HG03064 (cell line): ENCODE measurements at regions not wholly inside any gene's neighbourhood (a gene's known extent, or its start where the extent isn't known, plus 50 kb on each side); places are given as distances from the start of the nearest gene placed in this dataset.

Experiments used
- ATAC-seq: cut with Tn5 transposase; IDR thresholded peaks from one replicate; pipeline ENCODE4 v1.9.1; 2021; ENCODE audit warnings: low read depth; ENCODE audit not compliant: unreplicated experiment

DNA sequence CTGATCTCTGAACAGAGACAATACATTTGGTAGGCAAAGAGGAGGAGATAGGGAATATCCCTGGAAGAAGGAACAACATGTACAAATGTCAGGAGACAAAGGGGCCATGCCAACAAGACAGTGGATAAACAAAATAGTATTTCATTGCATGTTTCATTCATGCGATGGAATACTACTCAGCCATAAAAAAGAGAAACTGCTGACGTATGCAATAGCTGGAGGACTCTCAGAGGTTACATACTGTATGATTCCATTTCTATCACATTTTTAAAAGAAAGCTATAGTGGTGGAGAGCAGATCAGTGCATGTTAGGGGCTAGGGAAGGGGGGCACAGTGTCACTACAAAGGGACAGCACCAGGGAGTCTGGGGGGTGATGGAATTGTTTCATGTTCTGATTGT, 572.9 kb upstream of the CADM1 start:
- ATAC-seq = no peak

DNA sequence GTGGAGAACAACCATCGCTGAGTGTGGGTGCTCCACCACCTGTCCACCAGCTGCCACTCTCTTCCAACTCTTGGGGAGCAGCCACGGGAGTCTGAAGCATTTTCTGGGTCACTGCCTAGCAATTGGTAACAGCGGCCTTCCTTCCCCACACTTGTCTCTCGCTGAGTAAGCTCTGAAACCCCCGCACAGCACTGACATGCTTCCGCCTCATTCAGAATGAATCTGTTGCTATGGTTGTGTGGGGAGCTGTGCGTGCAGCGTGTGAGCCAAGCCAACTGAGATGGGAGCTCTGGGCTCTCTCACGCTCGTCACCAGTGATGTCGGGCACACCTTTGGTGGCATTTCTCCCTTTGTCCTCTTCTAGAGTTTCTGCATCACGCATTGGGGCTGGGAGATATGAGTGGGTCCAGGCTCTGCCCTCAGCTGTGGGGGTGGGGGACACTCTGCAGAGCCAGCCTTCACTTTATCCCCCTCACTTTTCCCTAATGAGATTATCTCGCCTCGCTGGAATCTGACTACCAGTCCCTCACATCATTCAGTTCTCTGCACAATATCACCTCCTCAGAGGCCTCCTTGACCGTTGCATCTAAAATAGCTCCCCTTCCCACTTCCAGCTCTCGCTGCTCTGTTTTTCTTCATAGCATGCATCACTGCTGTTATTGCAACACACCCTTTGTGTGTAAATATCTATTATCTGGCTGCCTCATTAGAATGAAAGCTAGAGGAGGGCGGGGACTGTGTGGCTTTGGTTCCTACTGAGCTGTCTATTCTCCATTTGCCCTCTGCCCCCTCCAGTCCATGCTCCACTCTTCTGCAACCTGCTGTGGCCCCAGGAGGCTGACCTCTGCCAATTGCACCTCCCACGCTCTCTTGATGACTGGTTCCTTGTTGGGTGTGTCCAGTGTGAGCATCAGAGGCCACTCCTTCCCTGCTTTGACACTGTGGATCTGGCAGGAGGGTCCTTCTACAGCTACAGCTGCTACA, 569.9 kb upstream of the CADM1 start:
- no peak for ATAC-seq

DNA sequence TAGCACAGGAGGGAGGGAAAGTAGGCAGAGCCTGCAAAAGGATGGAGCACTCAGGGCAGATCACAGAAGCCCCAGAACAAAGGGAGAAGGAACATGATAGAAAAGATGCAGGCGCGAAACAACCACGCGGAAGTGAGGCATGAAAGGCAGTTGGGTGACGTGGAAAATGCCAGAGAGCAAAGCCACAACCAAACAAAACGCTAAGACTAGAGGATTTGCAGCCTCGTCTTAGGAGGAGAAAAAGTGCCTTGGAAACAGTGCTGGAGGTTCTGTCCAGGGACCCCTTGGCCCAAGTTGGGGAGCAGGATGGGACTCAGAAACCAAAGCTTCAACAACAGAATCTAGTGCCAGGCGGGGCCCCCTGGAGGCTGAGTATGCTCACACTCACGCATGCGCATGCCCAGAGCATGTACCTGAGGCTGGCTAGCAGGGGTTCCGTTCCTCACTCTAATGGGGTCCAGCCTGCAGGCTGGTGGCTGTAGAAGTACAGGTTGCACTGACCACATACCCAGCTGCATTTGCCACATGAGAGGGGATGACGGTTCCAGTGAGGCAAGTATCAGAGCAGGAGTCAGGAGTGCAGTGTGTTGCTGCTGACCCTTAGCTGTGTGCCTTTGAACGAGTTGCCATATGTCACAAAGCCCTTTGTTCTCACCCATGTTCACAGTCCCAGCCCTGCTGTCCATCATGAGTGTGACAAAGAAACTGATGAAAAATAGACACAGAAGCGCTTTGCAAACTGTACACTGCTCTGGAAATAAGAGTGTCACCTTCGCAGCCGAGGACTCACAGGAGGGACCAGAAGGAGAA, 568.6 kb upstream of the CADM1 start:
- ATAC-seq = no peak

DNA sequence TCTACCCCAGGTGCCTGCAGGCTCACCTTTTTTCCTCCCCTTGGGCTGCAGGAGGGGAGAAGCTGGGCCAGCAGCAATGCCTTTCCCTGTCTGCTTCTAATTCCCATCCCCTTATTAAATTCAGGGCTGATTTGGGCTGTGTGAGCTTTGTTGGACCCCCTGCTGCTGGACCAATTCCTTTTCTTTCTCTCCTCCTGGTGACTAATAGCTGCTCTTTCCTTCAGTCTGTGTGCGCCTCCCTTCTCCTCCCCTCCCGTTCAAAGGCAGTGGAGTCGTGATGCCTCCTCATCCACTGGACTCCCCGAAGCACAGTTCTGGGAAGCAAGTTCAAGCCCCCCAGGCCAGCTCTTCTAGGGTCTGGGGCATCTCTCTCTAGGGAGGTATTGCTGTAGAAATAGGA, 567.9 kb upstream of the CADM1 start:
- no peak for ATAC-seq

DNA sequence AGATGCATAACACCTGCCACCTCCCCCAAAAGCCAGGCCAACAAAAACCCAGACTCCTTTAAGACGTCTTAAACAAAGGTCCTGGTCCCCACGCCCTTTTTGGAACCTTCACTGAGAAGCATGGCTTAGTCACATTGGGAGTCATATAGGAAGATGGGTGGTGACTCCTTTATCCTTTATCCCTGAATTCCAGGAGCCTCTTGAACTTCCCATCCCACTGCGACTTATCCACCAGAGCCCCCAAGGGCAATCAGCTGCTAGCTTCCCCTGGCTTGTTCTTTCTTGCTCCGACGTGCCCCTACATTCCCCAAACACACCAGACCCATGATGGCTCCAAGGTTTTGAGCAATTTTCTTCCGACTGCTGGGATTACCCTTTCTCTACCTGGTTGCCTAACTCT, 567.0 kb upstream of the CADM1 start:
- ATAC-seq = no peak

DNA sequence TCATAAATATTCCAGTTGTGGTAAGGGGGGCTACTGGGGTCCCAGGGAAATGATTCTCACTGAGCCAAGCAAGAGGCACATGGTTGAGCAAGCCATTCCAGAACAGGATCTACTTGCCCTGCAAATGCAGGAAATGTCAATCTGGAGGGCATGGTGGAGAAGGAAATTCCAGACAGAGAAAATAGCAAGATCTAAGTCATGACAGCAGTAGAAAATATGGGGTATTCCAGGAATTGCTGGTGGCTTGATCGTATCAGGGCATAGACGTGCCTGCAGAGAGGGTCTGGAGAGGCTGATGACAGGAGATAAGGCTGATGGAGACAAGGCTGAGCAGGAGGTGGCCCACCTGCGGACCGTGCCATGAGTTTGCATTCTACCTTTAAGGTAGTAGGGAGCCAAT, 566.3 kb upstream of the CADM1 start:
- ATAC-seq = no peak

DNA sequence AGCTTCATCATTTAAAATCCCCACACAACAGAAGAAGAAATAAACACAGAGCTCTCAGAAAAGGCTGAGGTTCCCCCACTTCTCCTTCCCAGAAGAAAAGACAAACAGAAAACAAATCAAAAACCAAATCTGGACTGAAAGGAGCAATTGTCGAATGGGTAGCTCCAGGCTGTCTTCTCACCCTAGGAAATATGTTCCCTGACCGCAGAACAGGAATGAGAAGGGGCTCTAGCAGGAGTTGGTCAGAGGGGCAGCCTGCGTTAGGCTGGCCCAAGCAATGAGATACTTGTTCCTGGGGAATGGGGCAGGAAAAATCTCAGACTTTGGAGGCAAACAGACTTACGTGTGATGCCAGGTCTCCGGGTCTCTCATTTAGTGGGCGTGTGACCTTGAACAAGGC, 562.6 kb upstream of the CADM1 start:
- no peak for ATAC-seq

DNA sequence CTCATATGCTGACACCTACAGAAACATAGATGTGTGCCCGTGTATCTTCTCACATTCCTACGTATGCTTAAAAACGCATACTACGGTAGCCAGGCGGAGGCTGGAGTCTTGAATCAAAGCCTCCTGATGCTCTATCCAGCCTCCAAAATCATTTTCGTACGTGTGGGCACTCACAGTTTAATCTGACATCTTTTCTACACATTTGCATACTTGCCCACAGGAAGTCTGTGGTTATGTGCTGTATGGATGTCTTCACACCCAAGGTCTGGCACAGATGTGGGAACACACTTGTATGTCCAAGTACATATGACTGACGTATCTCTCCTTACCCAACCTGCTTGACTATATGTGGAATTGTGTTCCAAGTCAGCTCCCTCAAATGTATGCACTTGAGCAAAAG, 561.8 kb upstream of the CADM1 start:
- peak; percentile 50 for ATAC-seq

DNA sequence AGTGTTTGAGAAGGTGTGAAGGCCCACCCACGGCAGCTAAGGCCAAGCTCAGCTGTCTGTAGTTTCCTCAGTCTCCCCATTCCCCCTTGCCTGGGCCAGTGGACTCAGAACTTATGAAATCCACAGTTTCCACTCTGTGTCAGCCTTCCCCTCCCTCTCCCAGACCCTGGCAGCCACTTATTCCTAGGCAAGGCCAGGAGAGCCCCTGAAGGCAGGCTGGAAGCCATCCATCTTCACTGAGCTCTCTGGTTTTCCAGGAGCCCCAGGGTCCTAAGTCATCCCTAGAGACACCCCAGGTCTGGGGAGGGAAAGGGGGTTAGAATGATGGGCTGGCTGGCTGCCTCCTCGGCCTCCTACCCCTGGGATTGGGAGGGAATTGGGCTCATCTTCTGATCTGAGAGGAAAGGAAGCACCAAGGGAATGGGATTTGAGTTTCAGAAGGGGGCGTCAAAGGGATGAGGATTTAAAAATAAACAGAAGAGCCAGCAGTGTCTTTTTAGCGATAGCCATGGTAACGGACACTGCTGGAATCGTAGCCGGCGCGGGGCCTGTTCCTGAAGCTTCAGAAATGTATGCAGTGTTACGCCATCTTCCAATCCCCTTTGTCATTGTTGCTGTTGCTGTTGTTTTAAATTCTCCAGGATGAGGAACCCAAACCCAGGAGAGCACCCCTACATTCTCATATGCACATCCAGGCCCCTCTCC, 561.1 kb upstream of the CADM1 start:
- ATAC-seq = no peak

DNA sequence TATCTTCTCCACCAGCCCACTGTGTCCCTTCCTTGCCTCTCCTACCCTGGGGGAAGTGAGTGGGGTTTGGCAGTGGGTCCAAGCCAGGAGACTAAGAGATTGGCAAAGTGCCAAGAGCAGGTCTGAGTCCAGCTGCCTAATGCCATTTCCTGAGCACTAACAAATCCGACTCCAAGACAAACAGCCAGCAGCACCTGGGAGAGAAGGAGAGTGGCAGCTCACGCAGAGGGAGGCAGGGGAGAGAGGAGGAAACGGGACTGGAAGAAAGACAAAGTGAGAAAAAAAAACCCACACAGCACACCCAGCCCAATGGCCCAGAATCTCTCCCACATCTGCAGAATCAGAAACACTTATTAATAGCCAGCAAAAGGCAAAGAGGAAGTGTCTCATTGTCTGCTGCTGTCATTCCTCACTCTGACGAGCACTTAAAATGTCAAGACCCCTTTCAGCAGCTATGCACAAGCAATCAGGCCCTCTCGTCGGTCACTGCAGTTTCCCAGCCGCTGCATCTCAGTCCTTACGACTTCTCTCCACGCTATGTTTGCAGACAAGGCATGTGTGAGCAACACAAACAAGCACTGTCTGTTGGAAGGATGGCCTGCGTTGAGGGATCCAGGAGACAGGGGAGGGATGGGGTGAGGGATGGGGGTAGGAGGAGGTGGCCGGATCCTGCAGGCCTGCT, 558.4 kb upstream of the CADM1 start:
- no peak for ATAC-seq

DNA sequence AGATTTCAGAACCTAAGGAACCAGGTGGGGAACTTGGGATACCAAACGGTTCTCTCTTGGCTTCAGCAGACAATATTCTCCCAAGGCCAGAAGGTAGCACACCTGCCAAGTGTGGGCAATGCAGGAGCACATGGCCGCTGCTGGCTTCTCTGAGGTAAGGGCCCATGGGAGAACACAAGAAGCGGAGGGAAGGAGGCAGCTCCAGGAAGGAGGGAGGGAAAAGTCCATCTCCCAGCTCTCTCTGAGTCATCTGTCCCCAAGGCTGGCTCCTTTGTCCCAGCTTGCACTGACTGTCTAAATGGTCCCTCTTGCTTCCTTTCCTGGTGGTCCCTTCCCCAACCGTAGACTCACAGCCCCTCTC, 557.9 kb upstream of the CADM1 start:
- ATAC-seq = no peak

DNA sequence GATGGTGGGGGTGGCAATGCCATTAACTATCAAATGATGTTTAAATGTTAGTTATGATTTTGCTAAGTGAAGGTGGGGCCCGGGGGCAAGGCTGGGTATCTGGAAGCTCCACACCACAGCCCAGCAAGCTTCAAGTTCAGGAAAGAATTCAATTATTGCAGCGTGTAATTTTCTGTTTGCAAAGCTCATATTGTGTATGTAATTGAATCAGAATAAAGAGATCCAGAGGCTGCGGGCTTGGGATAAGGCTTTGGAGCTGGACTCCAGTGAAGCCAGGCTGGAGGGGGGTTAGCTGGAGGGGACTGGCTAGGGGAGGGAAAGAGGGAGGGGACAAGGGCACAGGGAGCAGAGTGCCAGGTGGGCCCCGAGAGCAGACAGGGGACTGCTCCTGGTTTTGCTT, 557.1 kb upstream of the CADM1 start:
- ATAC-seq = no peak

DNA sequence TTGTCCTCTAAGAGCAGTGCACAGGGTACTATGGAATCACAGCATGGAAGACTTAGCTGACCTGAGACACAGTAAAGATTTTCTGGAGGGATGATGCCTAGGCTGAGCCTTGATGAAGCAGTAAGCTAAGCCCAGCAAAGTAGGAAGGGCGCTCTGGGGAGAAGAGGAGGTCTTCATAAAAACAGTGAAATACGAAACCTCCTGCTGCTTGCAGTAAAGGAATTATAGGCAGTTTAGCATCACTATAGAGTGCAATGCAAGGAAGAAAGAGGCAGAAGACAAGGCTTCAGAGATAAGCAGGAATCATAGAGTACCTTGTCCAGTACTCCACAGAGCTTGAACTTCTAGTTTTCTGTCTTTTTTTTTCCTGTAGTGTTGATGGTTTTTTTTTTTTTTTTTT, 555.7 kb upstream of the CADM1 start:
- no peak for ATAC-seq

DNA sequence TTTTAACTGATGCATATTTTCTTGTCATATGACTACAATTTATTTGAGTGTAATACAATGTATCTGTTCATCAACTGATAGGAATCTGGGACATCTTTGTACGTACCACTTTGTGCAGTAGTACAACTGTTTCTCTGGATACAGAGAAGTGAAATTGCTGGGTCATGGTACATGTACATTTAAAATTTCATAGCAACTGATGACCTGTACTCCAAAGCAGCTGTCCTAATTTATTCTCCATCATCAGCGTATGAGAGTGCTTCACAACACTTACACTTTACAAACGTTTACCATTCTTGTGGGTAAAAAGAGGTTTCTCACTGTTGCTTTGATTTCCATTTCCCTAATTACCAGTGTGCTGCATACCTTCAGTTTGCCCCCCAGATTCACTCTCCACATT, 552.8 kb upstream of the CADM1 start:
- ATAC-seq = no peak

DNA sequence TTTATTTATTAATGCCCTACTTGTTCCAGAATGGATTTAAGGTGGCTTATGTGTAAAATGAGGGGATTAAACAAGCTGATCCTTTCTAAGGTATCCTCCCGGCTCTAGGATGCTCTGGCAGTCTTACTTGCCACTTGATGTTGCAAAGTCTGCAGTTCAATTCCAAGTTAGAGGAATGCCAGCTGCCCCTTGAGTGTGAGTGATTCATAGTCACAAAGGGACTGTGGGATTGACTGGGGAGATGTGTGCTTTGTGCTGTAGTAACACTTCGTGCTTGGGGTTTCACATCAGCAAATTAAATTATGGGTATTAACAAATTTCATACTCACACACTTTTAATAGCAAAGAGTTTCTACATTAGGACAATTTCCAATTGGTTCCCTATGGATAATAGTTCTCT, 550.8 kb upstream of the CADM1 start:
- ATAC-seq = no peak

DNA sequence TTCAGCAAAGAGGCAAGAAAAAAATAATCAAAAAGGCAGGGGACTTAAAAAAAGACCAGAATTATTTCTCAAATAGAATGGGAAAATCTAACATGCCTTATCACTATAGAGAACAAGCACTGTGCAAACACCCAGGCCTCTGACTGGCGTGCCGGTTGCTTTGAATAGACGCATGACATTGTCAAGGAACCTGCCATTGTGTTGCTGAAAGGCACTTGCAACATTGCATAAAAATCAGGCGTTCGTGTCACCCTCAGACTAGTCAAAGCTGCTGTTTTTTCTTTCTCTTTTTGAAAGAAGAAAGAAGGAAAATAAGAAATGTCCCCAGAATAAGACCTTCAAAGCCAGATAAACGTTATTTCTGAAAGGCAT, 549.3 kb upstream of the CADM1 start:
- no peak for ATAC-seq

DNA sequence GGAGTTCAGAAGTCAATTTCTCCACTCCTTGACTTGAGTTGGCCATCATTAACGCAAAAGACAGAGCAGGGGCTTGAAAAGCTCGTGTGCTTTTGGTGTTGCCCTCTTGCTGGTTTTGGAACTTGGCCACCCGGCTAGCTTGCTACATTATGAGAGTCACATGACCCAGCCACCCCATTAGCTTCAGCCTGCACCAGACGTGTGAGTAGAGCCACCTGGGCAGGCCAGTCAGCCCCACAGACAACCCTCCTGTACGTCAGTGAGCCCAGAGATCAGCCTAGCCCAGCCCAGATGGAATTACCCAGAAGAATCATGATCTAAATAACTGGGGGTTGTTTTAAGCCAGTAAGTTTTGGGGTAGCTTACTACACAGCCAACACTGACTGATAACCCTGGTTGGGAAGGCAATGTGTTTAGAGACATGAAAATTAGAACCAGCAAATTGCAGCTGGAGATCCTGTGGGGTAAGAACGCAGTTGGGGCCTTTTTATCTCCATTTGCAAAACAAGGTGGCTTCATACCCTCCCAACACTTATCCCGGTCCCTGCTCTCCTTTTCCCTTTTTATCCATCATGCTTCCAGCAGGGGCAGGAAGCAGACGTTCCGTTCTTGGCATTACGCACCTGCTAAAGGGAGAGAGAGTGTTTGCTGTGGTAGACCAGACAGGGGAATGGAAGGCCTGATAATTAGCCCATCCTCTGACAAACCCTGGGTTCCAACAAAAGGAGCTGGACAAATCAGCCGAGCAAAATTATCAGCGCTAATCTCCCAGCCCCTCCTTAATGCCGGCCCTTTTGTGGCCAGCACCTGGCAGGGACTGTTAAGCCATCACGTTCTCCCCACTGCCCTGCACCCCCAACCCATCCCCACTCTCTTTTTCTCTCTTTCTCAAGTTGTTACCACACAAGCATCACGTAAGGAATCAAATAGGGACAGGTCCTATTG, 548.7 kb upstream of the CADM1 start:
- ATAC-seq = no peak

DNA sequence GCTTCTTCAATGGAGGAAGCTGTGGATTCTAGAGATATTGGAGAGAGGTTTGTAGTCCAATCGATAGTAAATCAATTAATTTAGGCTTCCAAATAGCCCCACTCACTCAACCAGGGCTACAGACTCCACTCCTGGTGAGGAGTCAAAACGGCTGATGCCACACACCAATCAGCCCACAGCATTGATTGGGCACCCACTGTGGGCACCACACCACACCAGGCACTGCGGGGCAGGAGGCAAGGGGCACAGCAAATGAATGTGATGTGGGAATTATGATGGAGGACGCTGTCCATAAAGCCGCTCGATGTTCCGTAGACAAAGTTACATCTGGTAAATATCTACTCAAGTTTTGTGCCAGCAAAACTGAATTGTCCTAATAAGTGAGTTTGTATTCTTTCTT, 547.3 kb upstream of the CADM1 start:
- ATAC-seq = no peak

DNA sequence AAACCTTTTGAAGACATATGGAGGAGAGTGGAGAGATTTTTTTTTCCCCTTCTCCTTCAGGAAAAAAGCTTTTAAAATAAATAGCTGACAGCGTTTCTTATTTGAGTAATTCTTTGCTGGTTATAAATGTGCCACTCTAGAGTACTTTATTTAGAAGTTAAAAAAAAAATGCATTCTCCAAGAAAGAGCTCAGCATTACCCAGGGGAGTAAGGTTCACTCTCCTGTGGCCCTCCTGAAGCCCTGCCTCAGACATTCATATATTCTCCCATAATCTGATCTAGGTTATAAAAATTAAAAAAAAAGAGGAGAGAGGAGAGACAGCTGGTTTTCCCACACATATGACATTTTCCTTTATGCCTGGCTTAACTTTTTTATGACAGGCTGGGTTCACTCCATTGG, 545.2 kb upstream of the CADM1 start:
- ATAC-seq = no peak

DNA sequence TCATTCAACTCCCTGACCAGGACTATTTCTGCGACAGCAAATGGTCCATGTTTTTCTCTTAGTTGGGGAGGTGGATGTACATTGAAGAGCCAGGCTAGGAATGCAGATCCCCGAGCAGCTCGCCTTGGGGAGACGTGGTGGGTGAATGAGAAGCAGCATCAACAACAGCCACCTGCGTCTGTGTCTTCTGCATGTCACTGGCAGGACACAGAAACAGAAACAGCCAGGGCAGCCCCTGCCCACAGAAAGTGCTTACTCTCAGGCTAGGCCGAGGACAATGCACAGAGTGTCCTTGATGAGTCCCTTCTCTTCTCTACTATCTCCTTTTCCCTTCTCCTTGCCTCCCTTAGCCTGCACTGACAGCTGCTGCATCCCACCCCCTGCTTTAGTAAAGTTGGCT, 541.9 kb upstream of the CADM1 start:
- ATAC-seq = no peak
